ENCODE measurements at regions not wholly inside any gene's neighbourhood (a gene's known extent, or its start where the extent isn't known, plus 50 kb on each side); places are given as distances from the start of the nearest gene placed in this dataset.
A peak's percentile ranks its signal among the peaks of the same experiment; 100 is the strongest.

- TF ChIP-seq ATF6 (CRISPR knock-in tag; IDR thresholded peaks at IDR 0.05) (no peak), TCF7 (CRISPR knock-in tag; IDR thresholded peaks at IDR 0.05; ENCODE audit: low read depth) (no peak), GRHL2 (CRISPR knock-in tag; IDR thresholded peaks at IDR 0.05; ENCODE audit: insufficient replicate concordance, severe bottlenecking) (no peak)
Observed at GRCh38 chr7:106167439-106168136, 55.5 kb upstream of the SYPL1 start (continued).

- H3K9me3 Mint-ChIP-seq: peaks cover 17% of the 10 kb centered on the region
- peaks cover 15% of the 10 kb centered on the region for H3K4me1 Mint-ChIP-seq
- ChIA-PET POLR2A (no interaction called here), CTCF (interaction anchor here (1.0 to 2.5 kb wide), 9 partner anchors 10 to 570 kb away, joined by 3 to 27 read pairs (median 4); partner anchors contain the start of gene SYPL1)
- peak overlapping the region; percentile 78 for H3K27ac Mint-ChIP-seq
- 0 out of 2 replicates have a peak, but pooled peaks cover 3% of the 10 kb centered on the region for H3K27me3 Mint-ChIP-seq (ENCODE audit: low read depth)
- peaks cover 11% of the 10 kb centered on the region for H3K36me3 Mint-ChIP-seq
- no peak for TF ChIP-seq SOX15 (CRISPR knock-in tag; IDR thresholded peaks at IDR 0.05)
- no peak for TF ChIP-seq IRF1 (CRISPR knock-in tag; IDR thresholded peaks at IDR 0.05)
- peak; percentile 80 for TF ChIP-seq CTCF (IDR thresholded peaks at IDR 0.05)
- no peak for TF ChIP-seq ESRRA (CRISPR knock-in tag; IDR thresholded peaks at IDR 0.05; ENCODE audit: borderline replicate concordance)
- TF ChIP-seq ZNF121 (CRISPR knock-in tag; IDR thresholded peaks at IDR 0.05): no peak
- no peak for TF ChIP-seq CBFB (CRISPR knock-in tag; IDR thresholded peaks at IDR 0.05; ENCODE audit: low read depth)
- TF ChIP-seq RELA (CRISPR knock-in tag; IDR thresholded peaks at IDR 0.05; ENCODE audit: borderline replicate concordance): no peak
- TF ChIP-seq OVOL2 (CRISPR knock-in tag; IDR thresholded peaks at IDR 0.05; ENCODE audit: borderline replicate concordance): no peak
- no peak for TF ChIP-seq PRRX2 (CRISPR knock-in tag; IDR thresholded peaks at IDR 0.05)
- ATAC-seq: peak; percentile 73
- H3K4me3 Mint-ChIP-seq: no peak overlapping the region
- DNase-seq (ENCODE audit: low spot score): peak; percentile 40
Observed at GRCh38 chr7:106166651-106167342, 54.7 kb upstream of the SYPL1 start.

- ATAC-seq (no peak), DNase-seq (ENCODE audit: low spot score) (no peak)
- ChIA-PET CTCF (interaction anchor here (0.7 to 2.2 kb wide), 4 partner anchors 11 to 568 kb away, joined by 3 to 16 read pairs (median 4); no protein-coding TSS in a partner anchor), POLR2A (no interaction called here)
- Mint-ChIP-seq H3K4me1 (peaks cover 15% of the 10 kb centered on the region), H3K9me3 (peaks cover 23% of the 10 kb centered on the region), H3K27me3 (ENCODE audit: low read depth) (0 out of 2 replicates have a peak, but pooled peaks cover 3% of the 10 kb centered on the region), H3K4me3 (no peak overlapping the region), H3K27ac (no peak overlapping the region), H3K36me3 (peaks cover 11% of the 10 kb centered on the region)
- TF ChIP-seq E2F1 (CRISPR knock-in tag; IDR thresholded peaks at IDR 0.05) (no peak), IRF1 (CRISPR knock-in tag; IDR thresholded peaks at IDR 0.05) (no peak), ZNF396 (CRISPR knock-in tag; IDR thresholded peaks at IDR 0.05; ENCODE audit: borderline replicate concordance) (no peak), ZNF138 (CRISPR knock-in tag; conservative IDR thresholded peaks at IDR 0.05) (no peak), ZNF121 (CRISPR knock-in tag; IDR thresholded peaks at IDR 0.05) (no peak), HMGA2 (CRISPR knock-in tag; IDR thresholded peaks at IDR 0.05) (no peak), CBFB (CRISPR knock-in tag; IDR thresholded peaks at IDR 0.05; ENCODE audit: low read depth) (no peak), ERG (CRISPR knock-in tag; IDR thresholded peaks at IDR 0.05) (no peak), ZNF425 (CRISPR knock-in tag; conservative IDR thresholded peaks at IDR 0.05) (no peak), CDX4 (CRISPR knock-in tag; IDR thresholded peaks at IDR 0.05; ENCODE audit: borderline replicate concordance) (no peak)
Observed at GRCh38 chr7:106165337-106165736, 53.2 kb upstream of the SYPL1 start.

Measured in WTC11 (cell line).